ENCODE measurements at regions not wholly inside any gene's neighbourhood (a gene's known extent, or its start where the extent isn't known, plus 50 kb on each side); places are given as distances from the start of the nearest gene placed in this dataset.

DNA sequence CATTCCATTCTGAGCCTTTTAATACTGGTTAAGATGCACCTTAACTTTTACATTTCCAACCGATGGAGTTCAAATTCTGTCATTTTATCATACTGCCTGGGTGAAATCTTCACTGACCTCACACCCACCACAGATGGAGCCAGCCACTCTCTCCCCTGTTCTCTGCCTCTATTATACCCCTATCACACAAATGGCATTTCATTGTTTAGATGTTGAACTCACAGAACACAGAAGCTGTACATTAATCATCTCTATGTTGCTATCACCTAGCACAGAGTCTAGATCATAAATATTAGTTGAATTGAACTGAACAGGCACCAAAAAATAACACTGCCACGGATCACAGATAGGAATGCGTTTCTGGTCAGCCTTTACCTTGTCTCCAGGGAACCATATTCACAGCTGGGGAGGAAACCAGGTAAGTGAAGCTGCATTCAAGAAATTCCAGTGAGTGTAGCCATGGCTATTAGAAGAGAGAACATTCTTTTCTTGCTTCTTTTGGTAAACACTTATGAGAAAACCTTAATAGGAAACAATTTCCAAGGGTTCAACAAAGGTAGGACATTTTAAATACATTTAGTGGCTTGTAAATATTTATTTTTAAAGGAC, 194.9 kb upstream of the RMST start:
- Histone ChIP-seq H3K27me3 (no peaks in the 10 kb centered on the region), H3K4me2 (no peak overlapping the region), H3K36me3 (replicated peaks; ENCODE audit: insufficient read depth, low read depth) (no peaks in the 10 kb centered on the region), H3K4me1 (ENCODE audit: insufficient read depth) (no peaks in the 10 kb centered on the region), H3K9me3 (ENCODE audit: low read depth) (no peaks in the 10 kb centered on the region), H3K9me2 (replicated peaks; ENCODE audit: insufficient read depth) (no peaks in the 10 kb centered on the region), H3K4me3 (no peak overlapping the region), H3K79me2 (no peaks in the 10 kb centered on the region), H2AFZ (no peak overlapping the region), H3K27ac (no peak overlapping the region), H4K20me1 (ENCODE audit: insufficient read depth, poor library complexity, severe bottlenecking) (no peaks in the 10 kb centered on the region)
- DNase-seq (ENCODE audit: low spot score): no peak
- TF ChIP-seq EZH2 (IDR thresholded peaks at IDR 0.05; ENCODE audit: borderline replicate concordance) (no peak), EZH2phosphoT487 (IDR thresholded peaks at IDR 0.05; ENCODE audit: low read depth, severe bottlenecking, unreplicated experiment) (no peak)
- TF ChIP-seq, protein P1, sequence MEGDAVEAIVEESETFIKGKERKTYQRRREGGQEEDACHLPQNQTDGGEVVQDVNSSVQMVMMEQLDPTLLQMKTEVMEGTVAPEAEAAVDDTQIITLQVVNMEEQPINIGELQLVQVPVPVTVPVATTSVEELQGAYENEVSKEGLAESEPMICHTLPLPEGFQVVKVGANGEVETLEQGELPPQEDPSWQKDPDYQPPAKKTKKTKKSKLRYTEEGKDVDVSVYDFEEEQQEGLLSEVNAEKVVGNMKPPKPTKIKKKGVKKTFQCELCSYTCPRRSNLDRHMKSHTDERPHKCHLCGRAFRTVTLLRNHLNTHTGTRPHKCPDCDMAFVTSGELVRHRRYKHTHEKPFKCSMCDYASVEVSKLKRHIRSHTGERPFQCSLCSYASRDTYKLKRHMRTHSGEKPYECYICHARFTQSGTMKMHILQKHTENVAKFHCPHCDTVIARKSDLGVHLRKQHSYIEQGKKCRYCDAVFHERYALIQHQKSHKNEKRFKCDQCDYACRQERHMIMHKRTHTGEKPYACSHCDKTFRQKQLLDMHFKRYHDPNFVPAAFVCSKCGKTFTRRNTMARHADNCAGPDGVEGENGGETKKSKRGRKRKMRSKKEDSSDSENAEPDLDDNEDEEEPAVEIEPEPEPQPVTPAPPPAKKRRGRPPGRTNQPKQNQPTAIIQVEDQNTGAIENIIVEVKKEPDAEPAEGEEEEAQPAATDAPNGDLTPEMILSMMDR (IDR thresholded peaks at IDR 0.05; ENCODE audit: poor library complexity): no peak
- 52% methylated on average over 3 of the region's 3 CpGs for WGBS (ENCODE audit: low lambda C conversion rate, missing lambda C conversion rate)

DNA sequence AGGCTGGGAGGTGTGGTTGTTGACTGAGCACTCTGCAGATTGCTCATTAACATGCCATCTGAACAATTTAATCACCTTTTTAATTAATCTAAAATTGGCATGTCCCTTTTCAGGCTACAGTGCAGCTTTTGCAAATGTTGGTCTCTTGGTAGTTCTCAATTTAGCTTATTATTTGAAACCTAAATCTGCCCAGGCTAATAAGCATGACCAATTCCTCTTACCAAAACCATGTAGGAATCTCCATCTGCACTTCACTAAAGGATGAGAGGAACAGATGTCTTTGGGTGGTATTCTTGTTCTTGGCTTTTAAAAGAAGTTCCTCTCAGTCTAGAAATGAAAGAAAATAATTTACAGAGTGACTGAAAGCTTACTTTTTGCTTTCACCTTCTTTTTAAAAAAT, 190.1 kb upstream of the RMST start:
- H2AFZ ChIP-seq: no peak overlapping the region
- no peaks in the 10 kb centered on the region for H3K4me1 ChIP-seq (ENCODE audit: insufficient read depth)
- no peaks in the 10 kb centered on the region for H3K9me3 ChIP-seq (ENCODE audit: low read depth)
- no peaks in the 10 kb centered on the region for H4K20me1 ChIP-seq (ENCODE audit: insufficient read depth, poor library complexity, severe bottlenecking)
- H3K79me2 ChIP-seq: no peaks in the 10 kb centered on the region
- H3K9me2 ChIP-seq (replicated peaks; ENCODE audit: insufficient read depth): no peaks in the 10 kb centered on the region
- no peaks in the 10 kb centered on the region for H3K27me3 ChIP-seq
- TF ChIP-seq, protein P1 (IDR thresholded peaks at IDR 0.05; ENCODE audit: poor library complexity): no peak
- no peak for TF ChIP-seq EZH2phosphoT487 (IDR thresholded peaks at IDR 0.05; ENCODE audit: low read depth, severe bottlenecking, unreplicated experiment)
- no peak for TF ChIP-seq EZH2 (IDR thresholded peaks at IDR 0.05; ENCODE audit: borderline replicate concordance)
- no peak overlapping the region for H3K4me2 ChIP-seq
- H3K36me3 ChIP-seq (replicated peaks; ENCODE audit: insufficient read depth, low read depth): no peaks in the 10 kb centered on the region
- no peak for DNase-seq (ENCODE audit: low spot score)
- no peak overlapping the region for H3K27ac ChIP-seq
- H3K4me3 ChIP-seq: no peak overlapping the region

DNA sequence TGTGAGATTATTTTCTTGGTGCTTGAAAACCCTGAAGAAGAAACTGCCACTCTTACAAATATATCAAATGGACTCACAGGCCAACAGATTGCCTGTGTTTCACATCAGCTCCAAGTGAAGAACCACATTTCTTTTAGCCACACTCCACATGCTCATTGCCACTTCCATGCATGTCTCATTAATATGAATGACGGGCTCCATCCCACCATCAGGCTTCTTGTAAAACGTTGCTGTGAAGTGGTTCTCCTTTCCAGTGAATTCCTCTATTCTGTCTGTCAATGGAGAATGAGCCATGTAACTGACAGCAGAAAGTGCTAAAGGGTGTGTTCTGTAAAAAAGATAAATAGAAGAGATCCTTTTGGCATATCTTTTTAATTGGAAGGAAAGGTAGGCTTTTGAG, 188.2 kb upstream of the RMST start:
- Histone ChIP-seq H3K9me2 (replicated peaks; ENCODE audit: insufficient read depth) (no peaks in the 10 kb centered on the region), H3K27me3 (no peaks in the 10 kb centered on the region), H2AFZ (no peak overlapping the region), H3K27ac (no peak overlapping the region), H3K79me2 (no peaks in the 10 kb centered on the region), H4K20me1 (ENCODE audit: insufficient read depth, poor library complexity, severe bottlenecking) (no peaks in the 10 kb centered on the region), H3K4me1 (ENCODE audit: insufficient read depth) (no peaks in the 10 kb centered on the region), H3K4me3 (no peak overlapping the region), H3K4me2 (no peak overlapping the region), H3K9me3 (ENCODE audit: low read depth) (no peaks in the 10 kb centered on the region), H3K36me3 (replicated peaks; ENCODE audit: insufficient read depth, low read depth) (no peaks in the 10 kb centered on the region)
- no peak for DNase-seq (ENCODE audit: low spot score)
- TF ChIP-seq, protein P1 (IDR thresholded peaks at IDR 0.05; ENCODE audit: poor library complexity): no peak
- TF ChIP-seq EZH2 (IDR thresholded peaks at IDR 0.05; ENCODE audit: borderline replicate concordance) (no peak), EZH2phosphoT487 (IDR thresholded peaks at IDR 0.05; ENCODE audit: low read depth, severe bottlenecking, unreplicated experiment) (no peak)
- 71% methylated on average over 2 of the region's 2 CpGs for WGBS (ENCODE audit: low lambda C conversion rate, missing lambda C conversion rate)

DNA sequence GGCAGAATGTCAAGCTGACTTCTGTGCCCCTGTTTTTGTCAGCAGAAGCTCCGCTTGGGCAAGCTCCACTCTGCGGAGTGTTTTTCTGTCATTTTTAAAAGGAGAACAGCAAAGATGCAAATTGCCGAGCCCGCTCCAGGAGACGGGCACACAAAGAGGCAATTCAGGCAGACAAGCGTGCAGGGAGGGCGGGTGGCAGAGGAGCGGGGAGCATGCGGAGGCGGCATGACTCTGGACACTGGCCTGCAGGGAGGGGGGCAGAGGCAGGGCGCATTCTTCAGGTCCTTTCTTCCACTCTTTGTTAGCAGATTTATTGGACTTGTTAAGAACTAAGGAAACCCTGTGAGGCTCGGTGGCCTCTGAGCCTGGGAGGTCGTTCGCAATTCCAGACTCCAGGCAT, 187.3 kb upstream of the RMST start:
- Histone ChIP-seq H3K79me2 (no peaks in the 10 kb centered on the region), H3K9me2 (replicated peaks; ENCODE audit: insufficient read depth) (no peaks in the 10 kb centered on the region), H2AFZ (peak overlapping the region; percentile 19), H4K20me1 (ENCODE audit: insufficient read depth, poor library complexity, severe bottlenecking) (no peaks in the 10 kb centered on the region), H3K27me3 (no peaks in the 10 kb centered on the region), H3K4me3 (no peak overlapping the region), H3K9me3 (ENCODE audit: low read depth) (no peaks in the 10 kb centered on the region), H3K27ac (no peak overlapping the region), H3K36me3 (replicated peaks; ENCODE audit: insufficient read depth, low read depth) (no peaks in the 10 kb centered on the region), H3K4me1 (ENCODE audit: insufficient read depth) (no peaks in the 10 kb centered on the region), H3K4me2 (peak overlapping the region; percentile 48)
- TF ChIP-seq EZH2 (IDR thresholded peaks at IDR 0.05; ENCODE audit: borderline replicate concordance) (no peak), EZH2phosphoT487 (IDR thresholded peaks at IDR 0.05; ENCODE audit: low read depth, severe bottlenecking, unreplicated experiment) (no peak)
- TF ChIP-seq, protein P1 (IDR thresholded peaks at IDR 0.05; ENCODE audit: poor library complexity): no peak
- WGBS (ENCODE audit: low lambda C conversion rate, missing lambda C conversion rate): 55% methylated on average over 14 of the region's 14 CpGs
- no peak for DNase-seq (ENCODE audit: low spot score)
